GM18868 (cell line): ENCODE measurements at regions not wholly inside any gene's neighbourhood (a gene's known extent, or its start where the extent isn't known, plus 50 kb on each side); places are given as distances from the start of the nearest gene placed in this dataset.

Experiments
- ATAC-seq: cut with Tn5 transposase; IDR thresholded peaks from one replicate; pipeline ENCODE4 v1.9.1; 2021; ENCODE audit warnings: mild to moderate bottlenecking, moderate library complexity; ENCODE audit not compliant: unreplicated experiment

GRCh38 chr1:209291715-209292114 is 291.8 kb upstream of the CAMK1G start:
- ATAC-seq, result no peak

- ATAC-seq, result no peak
These were observed 280.5 kb upstream of the CAMK1G start for GRCh38 chr1:209302779-209303568.

- no peak for ATAC-seq
These were observed 279.3 kb upstream of the CAMK1G start for GRCh38 chr1:209304166-209304565.

DNA sequence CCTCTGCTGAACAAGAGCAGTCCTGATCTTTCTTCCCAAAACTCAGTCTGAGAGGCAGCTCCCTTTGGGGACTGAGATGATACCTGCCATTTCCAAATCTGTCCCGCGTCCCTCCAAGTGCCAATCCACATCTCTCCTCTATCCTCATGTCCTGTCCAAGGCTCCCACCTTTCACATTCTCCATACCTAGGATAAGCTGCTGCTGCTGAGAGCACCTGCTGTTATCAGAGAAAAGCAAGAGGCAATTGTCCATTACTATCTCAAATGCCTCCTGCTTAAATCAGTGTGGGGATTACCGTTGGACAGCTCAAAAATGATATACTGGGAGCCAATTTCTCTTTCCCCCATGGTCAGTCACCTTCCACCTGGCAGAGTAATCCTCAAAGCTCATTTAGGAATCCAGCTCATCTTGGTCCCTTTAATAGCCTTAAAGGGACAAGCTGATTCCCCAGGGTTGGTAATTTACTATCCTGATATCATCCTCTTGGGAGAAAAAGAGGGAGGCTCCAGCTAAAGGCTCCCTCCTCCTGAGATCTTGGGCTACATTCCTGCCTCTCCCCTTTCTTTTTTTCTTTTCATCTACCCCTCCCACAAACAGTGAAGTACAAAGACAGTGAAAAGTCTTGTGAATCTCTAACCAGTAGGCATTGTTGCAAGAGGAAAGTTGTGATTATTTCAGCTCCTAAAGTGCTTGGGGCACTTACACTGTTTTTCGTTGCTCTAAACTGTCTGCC is 278.1 kb upstream of the CAMK1G start:
- no peak for ATAC-seq

DNA sequence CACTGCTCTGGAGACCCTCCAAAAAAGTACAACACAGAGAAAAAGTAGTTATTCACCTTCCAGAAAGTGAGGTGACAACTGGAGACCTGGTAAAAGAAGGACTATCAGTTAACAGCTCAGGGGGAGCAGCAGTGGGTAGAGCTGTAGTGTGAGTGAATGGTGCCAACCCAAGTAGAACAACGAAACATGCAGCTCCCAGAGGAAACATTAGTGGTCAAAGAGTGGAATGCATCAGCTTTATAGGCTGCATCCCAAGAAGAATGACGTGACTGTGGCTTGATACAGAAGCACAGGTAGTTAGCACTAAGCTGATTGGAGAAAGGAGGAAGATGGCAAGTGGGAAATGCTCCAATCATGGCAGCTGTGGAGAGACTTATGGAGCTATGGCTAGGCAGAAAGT is 275.7 kb upstream of the CAMK1G start:
- ATAC-seq, result no peak

- ATAC-seq, result no peak
These were observed 274.3 kb upstream of the CAMK1G start for GRCh38 chr1:209309198-209309597.

- no peak for ATAC-seq
These were observed 271.7 kb upstream of the CAMK1G start for GRCh38 chr1:209311770-209312169.

DNA sequence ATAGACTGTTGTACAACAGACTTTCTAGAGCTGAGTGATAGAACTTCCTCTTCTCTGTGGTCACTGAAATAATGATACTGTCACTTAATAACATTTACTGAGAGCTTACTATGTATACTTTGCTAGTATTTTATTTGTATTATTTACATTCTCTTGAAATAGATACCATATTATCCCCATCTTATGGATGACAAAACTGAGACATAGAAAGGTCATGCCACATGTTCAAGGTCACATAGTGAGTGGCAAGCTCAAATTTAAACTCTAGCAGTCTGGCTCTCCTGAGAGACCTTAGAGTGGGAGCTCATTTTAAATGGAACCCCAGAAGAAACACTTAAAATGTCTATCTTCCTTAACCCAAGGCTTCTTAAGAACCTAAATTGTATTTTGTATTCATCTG is 266.6 kb upstream of the CAMK1G start:
- ATAC-seq, result no peak

DNA sequence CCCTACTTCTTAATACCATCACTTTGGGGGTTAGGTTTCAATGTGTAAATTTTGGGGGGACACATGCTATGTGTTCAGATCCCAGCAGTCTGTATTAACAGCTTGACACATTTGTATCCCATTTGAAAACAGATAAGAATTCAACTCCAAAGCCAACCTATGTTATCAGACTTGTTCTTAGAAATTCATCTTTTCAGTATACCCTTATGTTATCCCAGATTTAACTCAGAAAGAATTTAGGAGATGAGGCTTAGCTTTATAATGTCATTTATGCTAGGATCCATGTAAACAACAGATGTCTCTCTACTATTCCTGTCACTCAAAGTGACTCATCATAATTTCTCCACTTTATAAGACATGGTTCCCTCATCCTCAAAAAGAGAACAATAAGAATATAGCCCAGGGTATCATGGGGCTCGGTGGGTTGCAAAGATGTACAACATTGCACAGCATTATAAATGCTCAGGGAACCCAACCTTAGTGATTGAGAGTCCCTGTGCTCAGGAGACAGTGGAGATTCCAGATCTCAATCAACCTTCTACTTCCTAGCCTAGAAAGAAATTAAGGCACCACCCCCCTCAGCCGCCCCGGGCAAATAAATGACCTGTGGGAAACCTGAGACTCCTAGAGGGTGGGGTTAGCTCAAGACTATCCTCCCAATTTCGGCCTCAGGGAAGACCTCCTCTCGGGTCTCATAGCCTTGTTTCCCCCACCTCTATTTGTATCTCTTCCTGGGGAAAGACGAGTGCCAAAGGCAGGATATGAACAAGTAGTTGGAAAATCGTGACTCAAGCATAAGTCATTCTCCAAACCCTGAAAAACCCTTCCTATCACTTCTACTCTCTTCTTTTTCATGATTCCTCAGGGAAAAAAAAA is 265.1 kb upstream of the CAMK1G start:
- ATAC-seq, result no peak

GRCh38 chr1:209319057-209319432 is 264.5 kb upstream of the CAMK1G start:
- ATAC-seq, result no peak

DNA sequence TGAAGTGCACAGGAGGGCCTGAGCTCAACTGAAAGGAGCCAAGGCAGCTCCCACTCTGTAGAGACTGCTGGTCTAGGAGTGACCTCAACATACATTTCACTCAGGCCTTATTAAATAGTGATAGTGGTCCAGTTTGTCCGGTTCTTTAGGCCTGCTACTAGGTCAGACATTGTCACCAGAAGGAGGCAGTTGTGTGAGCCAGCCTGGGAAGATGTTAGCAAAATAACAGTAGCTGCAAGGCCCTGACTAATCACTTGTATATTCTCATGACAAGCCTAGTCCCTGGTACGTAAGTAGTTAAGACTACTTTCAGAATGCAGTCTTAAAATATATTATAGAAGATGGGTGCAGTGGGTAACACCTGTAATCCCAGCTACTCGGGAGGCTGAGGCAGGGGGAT is 264.0 kb upstream of the CAMK1G start:
- no peak for ATAC-seq

DNA sequence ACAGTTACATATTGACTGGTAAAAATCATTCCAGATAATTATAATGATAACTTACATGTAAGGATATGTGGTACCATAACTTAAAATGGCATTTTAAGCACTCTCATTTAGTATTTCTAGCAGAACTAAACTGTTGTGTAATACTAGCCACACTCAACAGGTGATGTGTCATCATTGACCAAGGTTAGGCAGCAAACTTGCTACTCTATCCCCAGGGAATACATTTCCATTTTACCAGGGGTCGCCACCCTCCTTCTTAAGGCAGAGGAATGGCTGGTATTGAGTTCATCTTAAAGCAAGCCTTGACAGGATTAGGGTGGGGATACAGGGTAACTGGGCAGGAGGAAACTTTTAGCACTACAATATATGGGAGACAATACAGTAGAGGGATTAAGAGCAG is 259.8 kb upstream of the CAMK1G start:
- no peak for ATAC-seq

- ATAC-seq, result no peak
These were observed 258.3 kb upstream of the CAMK1G start for GRCh38 chr1:209324901-209325871.

DNA sequence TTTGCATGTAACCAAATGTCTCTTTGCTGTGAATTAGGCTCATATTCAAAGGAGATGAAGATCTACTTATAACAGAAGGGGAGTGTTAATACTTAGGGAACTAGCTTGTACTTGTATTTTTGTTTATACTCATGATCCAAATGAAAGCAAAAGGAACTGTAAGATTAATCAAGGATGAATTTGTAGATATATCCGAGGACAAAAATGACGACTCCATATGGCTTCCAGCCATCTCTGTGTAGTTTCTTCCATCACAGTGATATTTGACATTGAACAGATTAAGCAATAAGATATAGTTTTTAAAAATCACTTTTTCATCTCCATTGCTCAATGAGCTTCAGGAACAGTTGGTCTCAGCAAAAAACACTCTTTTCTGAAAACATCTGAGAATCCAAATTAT is 257.4 kb upstream of the CAMK1G start:
- no peak for ATAC-seq

GRCh38 chr1:209326831-209327230 is 256.7 kb upstream of the CAMK1G start:
- no peak for ATAC-seq

GRCh38 chr1:209328196-209328595 is 255.3 kb upstream of the CAMK1G start:
- no peak for ATAC-seq

- peak; percentile 89 for ATAC-seq
These were observed 248.3 kb upstream of the CAMK1G start for GRCh38 chr1:209335178-209335577.

GRCh38 chr1:209341146-209341545 is 242.4 kb upstream of the CAMK1G start:
- no peak for ATAC-seq

- no peak for ATAC-seq
These were observed 241.7 kb upstream of the CAMK1G start for GRCh38 chr1:209341673-209342420.
